ENCODE measurements at regions not wholly inside any gene's neighbourhood (a gene's known extent, or its start where the extent isn't known, plus 50 kb on each side); places are given as distances from the start of the nearest gene placed in this dataset.
"Not testable (repeated sequence)": the region's sequence is repeated elsewhere in the genome, so short reads cannot be mapped to it uniquely, and the experiment has no call there.

DNA sequence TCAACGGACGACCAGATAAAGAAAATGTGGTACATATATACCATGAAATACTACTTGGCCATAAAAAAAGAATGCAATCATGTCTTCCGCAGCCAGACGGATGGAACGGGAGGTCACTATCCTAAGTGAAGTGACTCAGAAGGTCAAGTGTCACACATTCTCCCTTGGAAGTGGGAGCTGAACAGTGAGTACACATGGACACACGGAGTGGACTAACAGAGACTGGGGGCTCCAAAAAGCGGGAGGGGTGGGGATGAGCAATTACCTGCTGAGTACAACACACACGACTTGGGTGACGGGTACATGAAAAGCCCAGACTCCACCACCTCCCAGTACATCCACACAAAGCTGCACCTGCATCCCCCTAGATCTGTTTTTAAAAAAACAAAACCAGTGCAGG lies 62.5 kb upstream of the TNK2 start:
- DNase-seq, result not testable (repeated sequence)

DNA sequence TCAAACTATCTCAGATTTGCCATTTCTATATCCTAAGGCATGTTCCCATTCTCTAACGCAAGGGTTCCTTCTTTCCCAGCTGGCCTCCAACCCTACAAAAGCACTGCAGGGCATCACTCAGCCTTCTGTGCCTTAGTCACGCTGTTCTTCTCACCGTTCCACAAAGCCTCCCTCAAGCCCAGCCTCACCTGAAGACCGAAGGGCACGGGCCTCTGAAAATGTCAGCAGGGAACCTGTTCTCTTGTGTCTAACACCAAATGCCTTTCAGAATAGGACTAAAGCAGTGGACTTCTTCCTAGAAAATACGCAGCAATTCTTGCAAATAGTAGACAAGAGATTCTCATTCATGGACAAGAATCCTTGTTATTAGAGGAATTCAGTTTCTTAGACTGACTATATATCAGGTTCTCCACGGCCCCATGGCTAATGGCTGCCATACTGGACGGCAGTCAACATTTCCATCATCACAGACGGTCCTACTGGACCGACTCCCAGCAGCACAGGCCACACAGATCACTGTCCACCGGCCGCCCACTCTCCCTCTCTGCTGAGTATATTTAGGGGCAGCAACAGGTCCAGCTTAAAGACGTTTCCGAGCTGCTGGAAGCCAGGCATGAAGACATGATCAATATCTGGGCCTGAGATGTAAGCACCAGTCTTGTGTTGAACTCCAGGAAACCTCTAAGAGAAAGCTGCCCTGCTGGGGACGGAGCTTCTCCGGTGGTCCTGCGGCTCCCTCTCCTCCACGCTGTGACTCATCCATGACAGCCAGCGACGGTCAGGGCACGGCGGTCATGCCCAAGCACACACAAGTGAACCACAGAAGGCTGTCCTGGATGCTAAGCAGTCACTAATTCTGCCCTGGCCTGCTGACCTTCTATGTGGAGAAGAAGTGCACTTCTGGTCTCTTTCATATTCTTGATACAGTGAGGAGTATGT lies 61.8 kb upstream of the TNK2 start:
- DNase-seq, result not testable (repeated sequence)

GRCh38 chr3:195969341-195969740 lies 61.0 kb upstream of the TNK2 start:
- DNase-seq, result not testable (repeated sequence)

GRCh38 chr3:195968104-195968503 lies 59.8 kb upstream of the TNK2 start:
- DNase-seq, result not testable (repeated sequence)

DNA sequence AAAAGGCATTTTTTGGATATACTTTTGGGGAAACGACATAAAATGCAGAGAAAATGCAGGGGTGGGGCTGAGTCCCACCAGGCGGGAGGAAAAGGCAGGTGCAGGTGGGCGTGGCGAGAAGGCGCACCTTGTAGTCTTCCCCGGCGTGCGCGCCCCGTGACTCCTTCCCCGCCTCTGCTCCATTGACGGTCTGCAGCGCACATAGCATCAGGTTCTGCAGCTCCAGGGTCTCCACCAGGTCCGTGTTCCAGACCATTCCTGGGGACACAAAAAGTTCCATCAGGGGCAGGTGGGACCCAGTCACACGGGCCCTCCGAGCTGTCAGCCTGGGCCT lies 59.0 kb upstream of the TNK2 start:
- DNase-seq, result not testable (repeated sequence)

GRCh38 chr3:195966563-195967386 lies 58.4 kb upstream of the TNK2 start:
- not testable (repeated sequence) for DNase-seq

- DNase-seq, result not testable (repeated sequence)
Observed at GRCh38 chr3:195965217-195965616, 56.9 kb upstream of the TNK2 start.

DNA sequence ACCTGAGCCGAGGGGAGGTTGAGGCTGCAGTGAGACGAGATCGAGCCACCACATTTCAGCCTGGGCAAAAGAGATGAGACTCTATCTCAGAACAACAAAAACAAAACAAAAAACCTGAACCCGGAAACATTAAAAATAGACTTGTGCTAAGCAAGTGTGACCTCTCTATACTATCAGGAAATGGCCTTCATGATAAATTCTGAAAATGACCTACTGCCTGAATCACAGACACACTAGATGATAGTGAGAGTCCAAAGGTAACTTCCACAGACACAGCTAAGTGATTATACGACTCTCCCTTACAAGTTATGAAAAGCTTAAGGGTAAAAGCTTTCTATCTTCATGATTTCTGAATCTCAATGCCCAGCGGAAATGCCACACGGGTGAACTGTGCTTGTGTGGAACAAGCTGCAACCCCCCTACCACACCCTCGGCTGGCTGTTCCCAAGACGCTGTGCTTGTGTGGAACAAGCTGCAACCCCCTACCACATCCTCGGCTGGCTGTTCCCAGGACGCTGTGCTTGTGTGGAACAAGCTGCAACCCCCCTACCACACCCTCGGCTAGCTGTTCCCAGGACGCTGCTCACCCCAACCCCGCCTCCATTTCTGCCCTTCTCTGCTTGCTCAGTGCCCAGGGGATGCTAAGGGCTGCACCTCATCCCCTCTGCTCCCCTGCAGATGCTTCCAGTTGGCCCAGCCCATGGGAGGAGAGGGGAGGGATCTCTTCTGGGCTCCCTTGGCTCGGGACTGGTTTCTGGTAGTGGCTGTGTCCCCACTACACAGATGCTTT lies 56.2 kb upstream of the TNK2 start:
- not testable (repeated sequence) for DNase-seq

DNA sequence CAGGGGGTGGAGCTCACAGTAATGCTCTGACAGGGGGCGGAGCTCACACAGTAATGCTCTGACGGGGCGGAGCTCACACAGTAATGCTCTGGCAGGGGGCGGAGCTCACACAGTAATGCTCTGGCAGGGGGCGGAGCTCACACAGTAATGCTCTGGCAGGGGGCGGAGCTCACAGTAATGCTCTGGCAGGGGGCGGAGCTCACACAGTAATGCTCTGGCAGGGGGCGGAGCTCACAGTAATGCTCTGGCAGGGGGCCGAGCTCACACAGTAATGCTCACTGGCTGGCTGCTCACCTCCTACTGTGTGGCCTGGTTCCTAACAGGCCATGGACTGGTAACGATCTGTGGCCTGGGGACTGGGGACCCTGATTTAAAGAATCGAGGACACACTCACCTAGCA lies 53.9 kb upstream of the TNK2 start:
- DNase-seq, result not testable (repeated sequence)

DNA sequence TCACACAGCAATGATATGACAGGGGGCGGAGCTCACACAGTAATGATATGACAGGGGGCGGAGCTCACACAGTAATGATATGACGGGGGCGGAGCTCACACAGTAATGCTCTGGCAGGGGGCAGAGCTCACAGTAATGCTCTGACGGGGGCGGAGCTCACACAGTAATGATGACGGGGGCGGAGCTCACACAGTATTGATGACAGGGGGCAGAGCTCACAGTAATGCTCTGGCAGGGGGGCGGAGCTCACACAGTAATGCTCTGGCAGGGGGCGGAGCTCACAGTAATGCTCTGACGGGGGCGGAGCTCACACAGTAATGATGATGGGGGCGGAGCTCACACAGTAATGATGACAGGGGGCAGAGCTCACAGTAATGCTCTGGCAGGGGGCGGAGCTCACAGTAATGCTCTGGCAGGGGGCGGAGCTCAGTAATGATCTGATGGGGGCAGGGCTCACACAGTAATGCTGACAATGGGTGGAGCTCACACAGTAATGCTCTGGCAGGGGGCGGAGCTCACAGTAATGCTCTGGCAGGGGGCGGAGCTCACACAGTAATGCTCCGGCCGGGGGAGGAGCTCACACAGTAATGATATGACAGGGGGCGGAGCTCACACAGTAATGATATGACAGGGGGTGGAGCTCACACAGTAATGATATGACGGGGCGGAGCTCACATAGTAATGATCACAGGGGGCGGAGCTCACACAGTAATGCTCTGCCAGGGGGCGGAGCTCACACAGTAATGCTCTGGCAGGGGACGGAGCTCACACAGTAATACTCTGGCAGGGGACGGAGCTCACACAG lies 52.8 kb upstream of the TNK2 start:
- DNase-seq, result peak; percentile 77

DNA sequence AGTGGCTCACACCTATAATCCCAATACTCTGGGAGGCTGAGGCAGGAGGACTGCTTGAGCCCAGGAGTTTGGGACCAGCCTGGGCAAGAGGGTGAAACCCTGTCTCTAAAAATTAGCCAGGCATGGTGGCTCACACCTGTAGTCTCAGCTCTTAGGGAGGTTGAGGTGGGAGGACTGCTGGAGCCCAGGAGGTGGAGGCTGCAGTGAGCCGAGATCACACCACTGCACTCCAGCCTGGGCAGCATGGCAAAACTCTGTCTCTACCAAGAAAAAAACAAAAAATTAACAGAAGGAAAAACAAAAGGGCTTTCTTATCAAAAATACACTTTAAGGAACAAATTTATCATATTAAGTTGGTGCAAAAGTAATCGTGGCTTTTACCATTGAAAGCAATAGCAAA lies 51.8 kb upstream of the TNK2 start:
- not testable (repeated sequence) for DNase-seq

- DNase-seq, result not testable (repeated sequence)
Observed at GRCh38 chr3:195959367-195960157, 51.2 kb upstream of the TNK2 start.

DNA sequence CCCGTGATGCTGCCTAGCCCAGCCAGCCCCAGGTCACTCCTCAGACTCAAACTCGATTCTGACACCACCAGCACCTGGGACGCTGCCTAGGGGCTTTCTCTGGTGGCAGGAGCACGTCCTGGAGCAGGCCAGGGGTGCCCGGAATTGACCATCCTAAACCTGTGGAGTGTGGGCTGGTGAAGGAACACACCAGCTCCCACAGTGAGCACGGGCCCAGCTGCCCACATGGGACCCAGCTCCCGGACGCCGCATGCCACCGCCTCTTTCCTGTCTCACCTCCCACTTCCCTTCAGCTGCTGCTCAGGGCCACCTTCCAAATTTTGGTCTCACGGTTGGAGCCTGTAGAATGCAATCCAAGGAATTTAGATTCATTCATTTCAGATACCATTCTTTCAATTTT lies 50.4 kb upstream of the TNK2 start:
- DNase-seq, result not testable (repeated sequence)

All from hematopoietic multipotent progenitor cell treated with erythropoietin and hydrocortisone succinate and interleukin-3 and kit ligand, for 6 days (in vitro differentiated cells).